ENCODE measurements at regions not wholly inside any gene's neighbourhood (a gene's known extent, or its start where the extent isn't known, plus 50 kb on each side); places are given as distances from the start of the nearest gene placed in this dataset.

DNA sequence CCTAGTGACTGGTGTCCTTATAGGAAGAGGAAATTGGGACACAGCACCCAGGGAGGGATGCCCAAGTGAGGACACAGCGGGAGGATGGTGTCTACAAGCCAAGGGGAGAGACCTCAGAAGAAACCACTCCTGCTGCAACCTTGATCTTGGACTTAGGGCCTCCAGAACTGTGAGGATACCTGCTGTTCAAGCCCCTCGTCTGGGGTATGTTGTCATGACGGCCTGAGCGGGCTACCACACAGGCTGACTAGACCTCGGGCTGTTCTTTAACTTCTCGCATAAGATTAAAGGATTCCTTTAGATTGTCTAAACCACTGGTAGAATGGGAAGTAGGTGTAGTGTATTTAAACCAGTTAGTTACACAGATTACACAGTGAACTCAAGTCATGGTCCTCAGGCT, 138.3 kb downstream of the ASB1 start:
- no peak for DNase-seq (ENCODE audit: low spot score)
- in situ Hi-C loops (cut with MboI; ENCODE audit: low pct_unique_long_range_greater_than_20kb, low sequenced_read_pairs, unreplicated experiment) = no loop called here
- TF ChIP-seq, protein P1, sequence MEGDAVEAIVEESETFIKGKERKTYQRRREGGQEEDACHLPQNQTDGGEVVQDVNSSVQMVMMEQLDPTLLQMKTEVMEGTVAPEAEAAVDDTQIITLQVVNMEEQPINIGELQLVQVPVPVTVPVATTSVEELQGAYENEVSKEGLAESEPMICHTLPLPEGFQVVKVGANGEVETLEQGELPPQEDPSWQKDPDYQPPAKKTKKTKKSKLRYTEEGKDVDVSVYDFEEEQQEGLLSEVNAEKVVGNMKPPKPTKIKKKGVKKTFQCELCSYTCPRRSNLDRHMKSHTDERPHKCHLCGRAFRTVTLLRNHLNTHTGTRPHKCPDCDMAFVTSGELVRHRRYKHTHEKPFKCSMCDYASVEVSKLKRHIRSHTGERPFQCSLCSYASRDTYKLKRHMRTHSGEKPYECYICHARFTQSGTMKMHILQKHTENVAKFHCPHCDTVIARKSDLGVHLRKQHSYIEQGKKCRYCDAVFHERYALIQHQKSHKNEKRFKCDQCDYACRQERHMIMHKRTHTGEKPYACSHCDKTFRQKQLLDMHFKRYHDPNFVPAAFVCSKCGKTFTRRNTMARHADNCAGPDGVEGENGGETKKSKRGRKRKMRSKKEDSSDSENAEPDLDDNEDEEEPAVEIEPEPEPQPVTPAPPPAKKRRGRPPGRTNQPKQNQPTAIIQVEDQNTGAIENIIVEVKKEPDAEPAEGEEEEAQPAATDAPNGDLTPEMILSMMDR (IDR thresholded peaks at IDR 0.05; ENCODE audit: extremely low read depth, insufficient read depth, missing control alignments) = no peak

GRCh38 chr2:238566001-238566645, 139.4 kb downstream of the ASB1 start:
- in situ Hi-C loops (cut with MboI; ENCODE audit: low pct_unique_long_range_greater_than_20kb, low sequenced_read_pairs, unreplicated experiment) = no loop called here
- TF ChIP-seq, protein P1 (IDR thresholded peaks at IDR 0.05; ENCODE audit: extremely low read depth, insufficient read depth, missing control alignments) = no peak
- DNase-seq (ENCODE audit: low spot score) = no peak

GRCh38 chr2:238567067-238567855, 140.5 kb downstream of the ASB1 start:
- in situ Hi-C loops (cut with MboI; ENCODE audit: low pct_unique_long_range_greater_than_20kb, low sequenced_read_pairs, unreplicated experiment) = no loop called here
- TF ChIP-seq, protein P1 (IDR thresholded peaks at IDR 0.05; ENCODE audit: extremely low read depth, insufficient read depth, missing control alignments) = no peak
- DNase-seq (ENCODE audit: low spot score) = no peak

- in situ Hi-C loops (cut with MboI; ENCODE audit: low pct_unique_long_range_greater_than_20kb, low sequenced_read_pairs, unreplicated experiment) = no loop called here
- TF ChIP-seq, protein P1 (IDR thresholded peaks at IDR 0.05; ENCODE audit: extremely low read depth, insufficient read depth, missing control alignments) = no peak
- DNase-seq (ENCODE audit: low spot score) = no peak
Measured at GRCh38 chr2:238567996-238568395, 141.3 kb downstream of the ASB1 start.

DNA sequence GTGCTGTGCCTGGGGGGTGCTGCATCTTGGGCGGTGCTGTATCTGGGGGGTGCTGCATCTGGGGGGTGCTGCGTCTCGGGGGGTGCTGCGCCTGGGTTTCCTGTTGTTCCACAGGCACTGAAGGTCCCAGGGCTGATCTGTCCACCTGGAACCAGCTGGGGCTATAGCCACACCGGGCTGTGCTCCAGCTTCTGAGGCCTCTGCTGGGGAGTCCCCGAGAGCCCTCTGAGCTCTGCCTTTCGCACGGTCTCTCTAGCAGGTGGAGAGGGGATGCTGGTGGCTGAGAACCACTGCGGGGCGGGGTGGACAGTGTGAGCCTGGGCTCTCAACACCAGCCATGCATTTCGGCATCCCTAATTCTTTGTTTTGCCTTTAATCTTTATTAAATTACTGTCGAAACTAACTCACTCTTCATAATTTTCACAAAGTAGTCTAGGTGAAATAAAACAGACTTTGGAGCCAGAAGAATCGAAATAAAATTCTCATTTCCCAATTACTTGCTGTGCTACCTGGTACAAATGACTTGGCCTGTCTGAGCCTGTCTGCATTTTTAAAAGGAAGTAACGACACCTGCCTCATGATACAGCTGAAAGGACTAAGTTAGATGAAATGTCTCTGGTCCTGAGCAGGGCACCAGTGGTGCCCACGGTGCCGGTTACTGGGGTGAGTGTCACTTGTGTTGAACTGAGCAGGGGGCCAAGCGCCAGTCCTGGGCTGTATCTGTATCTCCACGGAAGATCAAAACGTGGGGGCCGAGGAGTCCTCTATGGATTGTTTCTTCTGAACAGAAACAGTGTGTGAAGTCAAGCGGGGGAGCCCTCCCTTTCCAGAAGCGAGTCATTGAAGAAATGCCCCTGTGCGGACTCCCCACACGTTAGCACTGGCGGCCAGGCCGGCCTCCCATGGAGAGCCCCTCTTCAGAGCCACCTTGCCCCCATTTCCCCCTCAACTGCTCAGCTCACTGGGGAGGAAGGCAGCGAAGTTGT, 142.0 kb downstream of the ASB1 start:
- TF ChIP-seq, protein P1 (IDR thresholded peaks at IDR 0.05; ENCODE audit: extremely low read depth, insufficient read depth, missing control alignments) = no peak
- in situ Hi-C loops (cut with MboI; ENCODE audit: low pct_unique_long_range_greater_than_20kb, low sequenced_read_pairs, unreplicated experiment) = no loop called here
- DNase-seq (ENCODE audit: low spot score) = no peak

DNA sequence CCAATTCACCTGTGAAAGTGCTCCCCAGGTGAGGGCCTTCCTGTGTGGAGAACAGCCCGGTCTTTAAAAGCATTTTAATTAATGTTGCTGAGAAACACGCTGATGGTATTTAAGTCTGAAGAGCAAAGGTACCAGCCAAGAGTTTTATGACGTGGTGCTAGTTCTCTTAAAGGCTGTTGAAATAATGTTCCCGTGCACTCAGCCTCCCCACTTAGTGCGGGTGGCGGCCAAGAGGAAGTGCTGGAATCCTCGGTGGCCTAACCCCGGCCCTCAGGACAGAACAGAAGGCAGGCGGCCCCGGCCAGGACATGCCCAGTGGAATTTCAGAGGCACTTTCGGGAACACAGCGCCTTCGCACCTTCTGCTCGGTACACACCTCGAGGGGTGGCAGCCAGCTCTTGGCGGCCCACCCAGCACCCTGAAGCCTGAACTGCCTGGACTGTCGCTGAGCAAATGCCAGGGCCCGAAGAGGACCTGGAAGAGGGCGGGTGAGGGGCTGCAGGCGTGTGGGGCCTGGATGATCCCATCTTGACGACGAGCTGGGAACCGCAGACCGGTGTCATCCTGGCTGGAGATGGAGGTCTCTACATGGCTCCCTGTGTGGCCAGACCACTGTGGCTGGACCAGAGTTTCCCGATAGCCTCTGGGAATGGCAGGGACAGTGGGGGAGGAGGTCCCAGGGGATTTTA, 142.9 kb downstream of the ASB1 start:
- TF ChIP-seq, protein P1 (IDR thresholded peaks at IDR 0.05; ENCODE audit: extremely low read depth, insufficient read depth, missing control alignments) = no peak
- no peak for DNase-seq (ENCODE audit: low spot score)
- in situ Hi-C loops (cut with MboI; ENCODE audit: low pct_unique_long_range_greater_than_20kb, low sequenced_read_pairs, unreplicated experiment) = no loop called here
